ENCODE measurements at regions not wholly inside any gene's neighbourhood (a gene's known extent, or its start where the extent isn't known, plus 50 kb on each side); places are given as distances from the start of the nearest gene placed in this dataset.

GRCh38 chr2:45212953-45213635, 203.8 kb upstream of the SIX2 start:
- no peak for TF ChIP-seq EP300 (IDR thresholded peaks at IDR 0.05)
- TF ChIP-seq, protein P1, sequence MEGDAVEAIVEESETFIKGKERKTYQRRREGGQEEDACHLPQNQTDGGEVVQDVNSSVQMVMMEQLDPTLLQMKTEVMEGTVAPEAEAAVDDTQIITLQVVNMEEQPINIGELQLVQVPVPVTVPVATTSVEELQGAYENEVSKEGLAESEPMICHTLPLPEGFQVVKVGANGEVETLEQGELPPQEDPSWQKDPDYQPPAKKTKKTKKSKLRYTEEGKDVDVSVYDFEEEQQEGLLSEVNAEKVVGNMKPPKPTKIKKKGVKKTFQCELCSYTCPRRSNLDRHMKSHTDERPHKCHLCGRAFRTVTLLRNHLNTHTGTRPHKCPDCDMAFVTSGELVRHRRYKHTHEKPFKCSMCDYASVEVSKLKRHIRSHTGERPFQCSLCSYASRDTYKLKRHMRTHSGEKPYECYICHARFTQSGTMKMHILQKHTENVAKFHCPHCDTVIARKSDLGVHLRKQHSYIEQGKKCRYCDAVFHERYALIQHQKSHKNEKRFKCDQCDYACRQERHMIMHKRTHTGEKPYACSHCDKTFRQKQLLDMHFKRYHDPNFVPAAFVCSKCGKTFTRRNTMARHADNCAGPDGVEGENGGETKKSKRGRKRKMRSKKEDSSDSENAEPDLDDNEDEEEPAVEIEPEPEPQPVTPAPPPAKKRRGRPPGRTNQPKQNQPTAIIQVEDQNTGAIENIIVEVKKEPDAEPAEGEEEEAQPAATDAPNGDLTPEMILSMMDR (IDR thresholded peaks at IDR 0.05) = no peak
- TF ChIP-seq POLR2A (IDR thresholded peaks at IDR 0.05) = no peak

Data from tibial nerve (tissue), 4 donors.